Ectodermal cell (in vitro differentiated cells): ENCODE measurements at regions not wholly inside any gene's neighbourhood (a gene's known extent, or its start where the extent isn't known, plus 50 kb on each side); places are given as distances from the start of the nearest gene placed in this dataset.

Experiments used
- H3K27ac ChIP-seq: 2 replicates; pipeline ENCODE4 v1.7.0; 2013; ENCODE audit warnings: mild to moderate bottlenecking, low read depth, low read length; ENCODE audit not compliant: insufficient read depth, poor library complexity, severe bottlenecking
- H3K27me3 ChIP-seq: 2 replicates; pipeline ENCODE4 v1.7.0; 2013; ENCODE audit warnings: mild to moderate bottlenecking, low read length; ENCODE audit not compliant: insufficient read depth, control insufficient read depth, poor library complexity, severe bottlenecking
- H3K36me3 ChIP-seq: one replicate; pipeline ENCODE4 v1.7.0; 2013; ENCODE audit warnings: low read length; ENCODE audit not compliant: control insufficient read depth, insufficient read depth
- H3K4me1 ChIP-seq: one replicate; pipeline ENCODE4 v1.7.0; 2013; ENCODE audit warnings: low read length; ENCODE audit not compliant: control insufficient read depth, insufficient read depth
- H3K4me3 ChIP-seq: 2 replicates; pipeline ENCODE4 v1.7.0; 2013; ENCODE audit warnings: low read depth, low read length, control low read depth; ENCODE audit not compliant: insufficient read depth
- H3K9me3 ChIP-seq: 2 replicates; pipeline ENCODE4 v1.7.0; 2013; ENCODE audit warnings: mild to moderate bottlenecking, low read length, moderate library complexity; ENCODE audit not compliant: control insufficient read depth
- WGBS, 2 experiments: methylation state at CpG; one replicate each; pipeline ENCODE4 v1.1.7; 2013; ENCODE audit warnings: missing lambda C conversion rate in 2 of 2; 5-methylcytosine and 5-hydroxymethylcytosine counted together

DNA sequence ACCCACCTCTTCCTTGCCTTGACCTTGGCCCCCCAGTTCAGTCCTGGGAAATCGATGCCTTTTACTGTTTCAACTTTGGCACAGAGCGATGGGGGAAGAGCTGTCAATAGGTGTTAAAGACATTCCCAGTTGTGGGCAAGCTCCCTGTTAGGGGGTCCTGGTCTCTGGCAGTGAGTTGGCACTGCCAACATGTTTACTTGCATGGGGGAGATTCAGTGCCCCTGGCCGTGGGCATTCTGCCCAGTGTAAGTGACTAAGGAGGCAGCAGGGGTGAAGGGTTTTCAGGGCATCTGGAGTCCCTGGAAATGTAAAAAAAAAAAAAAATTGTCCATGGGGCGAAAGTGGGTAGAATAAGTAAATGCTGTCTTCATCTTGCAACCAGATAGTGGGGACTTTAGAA, 407.0 kb downstream of the PTPRU start:
- Histone ChIP-seq H3K36me3 (no peaks in the 10 kb centered on the region), H3K27me3 (no peaks in the 10 kb centered on the region), H3K9me3 (no peaks in the 10 kb centered on the region), H3K27ac (no peak overlapping the region), H3K4me1 (no peaks in the 10 kb centered on the region), H3K4me3 (no peak overlapping the region)
- 92 to 97% methylated on average over 4 of the region's 4 CpGs for WGBS, 2 experiments

- H3K4me3 ChIP-seq, result no peak overlapping the region
- H3K9me3 ChIP-seq, result no peaks in the 10 kb centered on the region
- 95% methylated on average over 6 of the region's 6 CpGs for WGBS, 2 experiments
- H3K36me3 ChIP-seq, result no peaks in the 10 kb centered on the region
- no peaks in the 10 kb centered on the region for H3K4me1 ChIP-seq
- H3K27ac ChIP-seq, result no peak overlapping the region
- H3K27me3 ChIP-seq, result no peaks in the 10 kb centered on the region
Observed at GRCh38 chr1:29642519-29642918, 406.2 kb downstream of the PTPRU start.

- Histone ChIP-seq H3K9me3 (no peaks in the 10 kb centered on the region), H3K4me1 (no peaks in the 10 kb centered on the region), H3K27me3 (no peaks in the 10 kb centered on the region), H3K27ac (no peak overlapping the region), H3K36me3 (no peaks in the 10 kb centered on the region), H3K4me3 (no peak overlapping the region)
- WGBS, 2 experiments, result 82 to 89% methylated on average over 2 of the region's 3 CpGs
Observed at GRCh38 chr1:29641921-29642320, 405.6 kb downstream of the PTPRU start.

- Histone ChIP-seq H3K27ac (no peak overlapping the region), H3K9me3 (no peaks in the 10 kb centered on the region), H3K4me1 (no peaks in the 10 kb centered on the region), H3K4me3 (no peak overlapping the region), H3K27me3 (no peaks in the 10 kb centered on the region), H3K36me3 (no peaks in the 10 kb centered on the region)
- WGBS, 2 experiments, result 76 to 79% methylated on average over 4 of the region's 4 CpGs
Observed at GRCh38 chr1:29640428-29640785, 404.1 kb downstream of the PTPRU start.

DNA sequence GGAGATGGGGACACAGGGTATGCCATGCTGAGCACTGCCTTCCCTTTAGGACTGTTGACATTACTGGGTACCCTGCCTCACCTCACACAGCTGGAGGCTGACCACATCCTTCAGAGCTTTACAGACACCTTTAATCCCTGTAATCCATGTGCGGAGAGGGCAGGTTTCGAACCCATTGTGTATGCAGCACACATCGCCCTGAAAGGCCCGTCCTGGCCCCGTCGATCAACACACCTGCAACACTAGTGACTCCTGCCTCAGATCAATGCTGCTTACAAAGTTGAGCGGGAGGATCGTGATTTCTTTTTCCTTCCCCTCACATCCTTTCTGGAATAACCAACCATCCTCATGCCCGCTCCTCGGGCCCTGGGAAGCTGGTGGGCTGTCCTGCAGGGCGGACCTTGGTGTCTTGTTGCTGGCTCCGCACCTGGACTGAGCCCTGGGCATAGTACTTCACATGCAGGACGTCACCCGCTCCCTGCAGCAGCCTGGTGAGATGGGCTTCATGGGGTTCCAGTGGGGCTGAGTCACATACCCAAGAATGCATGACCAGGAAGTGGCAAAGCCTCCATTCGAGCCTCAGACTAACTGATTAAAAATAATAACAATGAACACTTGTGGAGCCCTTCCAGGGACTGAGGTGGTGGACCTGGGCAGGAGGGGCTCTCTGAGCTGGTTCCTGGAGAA, 403.6 kb downstream of the PTPRU start:
- H3K27ac ChIP-seq, result no peak overlapping the region
- no peaks in the 10 kb centered on the region for H3K27me3 ChIP-seq
- no peaks in the 10 kb centered on the region for H3K9me3 ChIP-seq
- no peaks in the 10 kb centered on the region for H3K4me1 ChIP-seq
- H3K36me3 ChIP-seq, result no peaks in the 10 kb centered on the region
- 90 to 93% methylated on average over 15 of the region's 15 CpGs for WGBS, 2 experiments
- no peak overlapping the region for H3K4me3 ChIP-seq

DNA sequence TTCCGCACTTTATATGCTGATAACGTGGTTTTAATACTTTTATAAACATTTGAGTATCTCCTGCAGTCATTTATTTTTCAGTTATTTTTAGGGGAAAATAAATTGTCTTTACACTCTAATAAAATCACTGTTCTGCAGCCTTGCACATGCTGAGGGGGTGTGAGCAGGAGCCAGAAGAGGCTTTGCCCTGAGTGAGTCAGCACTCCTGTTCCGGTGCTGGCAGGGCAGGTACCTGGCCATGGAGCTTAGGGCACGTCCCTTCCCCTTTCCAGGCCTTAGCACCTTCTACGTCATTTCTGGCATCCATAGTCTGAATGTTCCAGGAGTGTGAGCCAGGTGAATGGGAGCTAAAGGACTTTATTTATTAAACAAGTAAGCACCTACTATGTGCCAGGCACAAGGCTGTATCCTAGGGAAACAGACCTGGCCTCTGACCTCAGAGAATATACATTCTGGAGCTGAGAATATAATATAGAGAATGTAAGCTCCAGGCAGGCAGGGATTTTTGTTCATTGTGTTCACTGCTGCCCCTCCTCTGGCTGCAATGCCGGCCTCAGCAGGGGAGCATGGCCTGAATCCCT, 402.9 kb downstream of the PTPRU start:
- no peaks in the 10 kb centered on the region for H3K36me3 ChIP-seq
- H3K4me3 ChIP-seq, result no peak overlapping the region
- 90 to 92% methylated on average over 5 to 6 of the region's 6 CpGs for WGBS, 2 experiments
- H3K27me3 ChIP-seq, result no peaks in the 10 kb centered on the region
- H3K4me1 ChIP-seq, result no peaks in the 10 kb centered on the region
- no peaks in the 10 kb centered on the region for H3K9me3 ChIP-seq
- H3K27ac ChIP-seq, result no peak overlapping the region

DNA sequence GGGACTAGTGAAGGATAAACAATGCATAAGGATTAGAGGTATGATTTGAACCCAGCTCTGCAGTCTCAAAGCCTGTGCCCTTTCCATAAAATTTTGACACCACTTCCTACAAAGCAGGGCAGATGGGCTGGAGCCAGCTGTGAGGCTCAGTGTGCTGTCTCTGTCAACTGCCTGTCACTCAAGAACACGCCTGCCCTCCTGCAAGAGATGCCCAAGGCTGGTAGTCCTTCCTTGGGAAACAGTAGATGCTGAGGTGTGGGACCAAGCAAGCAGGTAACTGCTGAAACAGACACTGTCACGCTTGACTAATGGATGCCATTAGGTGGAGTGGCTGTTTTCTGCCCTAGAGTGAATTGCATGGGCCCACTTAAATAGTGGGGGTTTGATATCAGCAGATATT, 402.0 kb downstream of the PTPRU start:
- 90 to 93% methylated on average over 2 of the region's 2 CpGs for WGBS, 2 experiments
- H3K36me3 ChIP-seq, result no peaks in the 10 kb centered on the region
- no peak overlapping the region for H3K27ac ChIP-seq
- no peaks in the 10 kb centered on the region for H3K4me1 ChIP-seq
- H3K9me3 ChIP-seq, result no peaks in the 10 kb centered on the region
- no peak overlapping the region for H3K4me3 ChIP-seq
- H3K27me3 ChIP-seq, result no peaks in the 10 kb centered on the region

GRCh38 chr1:29636936-29637335, 400.6 kb downstream of the PTPRU start:
- no peaks in the 10 kb centered on the region for H3K36me3 ChIP-seq
- H3K4me1 ChIP-seq, result no peaks in the 10 kb centered on the region
- H3K27ac ChIP-seq, result no peak overlapping the region
- no peak overlapping the region for H3K4me3 ChIP-seq
- no peaks in the 10 kb centered on the region for H3K27me3 ChIP-seq
- no peaks in the 10 kb centered on the region for H3K9me3 ChIP-seq

GRCh38 chr1:29635501-29636263, 399.4 kb downstream of the PTPRU start:
- no peak overlapping the region for H3K4me3 ChIP-seq
- no peaks in the 10 kb centered on the region for H3K36me3 ChIP-seq
- H3K27me3 ChIP-seq, result no peaks in the 10 kb centered on the region
- no peaks in the 10 kb centered on the region for H3K9me3 ChIP-seq
- H3K4me1 ChIP-seq, result no peaks in the 10 kb centered on the region
- H3K27ac ChIP-seq, result no peak overlapping the region
- 92 to 95% methylated on average over 10 of the region's 10 CpGs for WGBS, 2 experiments

- H3K4me3 ChIP-seq, result no peak overlapping the region
- no peaks in the 10 kb centered on the region for H3K9me3 ChIP-seq
- no peaks in the 10 kb centered on the region for H3K27me3 ChIP-seq
- H3K27ac ChIP-seq, result no peak overlapping the region
- H3K36me3 ChIP-seq, result no peaks in the 10 kb centered on the region
- 94% methylated on average over 7 of the region's 7 CpGs for WGBS, 2 experiments
- no peaks in the 10 kb centered on the region for H3K4me1 ChIP-seq
Observed at GRCh38 chr1:29634746-29635335, 398.5 kb downstream of the PTPRU start.
